DMS114 treated with DMSO at 0.1 percent for 48 hours (cell line): ENCODE measurements at regions not wholly inside any gene's neighbourhood (a gene's known extent, or its start where the extent isn't known, plus 50 kb on each side); places are given as distances from the start of the nearest gene placed in this dataset.
"Not testable (repeated sequence)": the region's sequence is repeated elsewhere in the genome, so short reads cannot be mapped to it uniquely, and the experiment has no call there.

Experiments
- DNase-seq: peaks from one replicate; lab custom pipeline; 2025; ENCODE audit not compliant: unreplicated experiment; lab: John Stamatoyannopoulos, UW

DNA sequence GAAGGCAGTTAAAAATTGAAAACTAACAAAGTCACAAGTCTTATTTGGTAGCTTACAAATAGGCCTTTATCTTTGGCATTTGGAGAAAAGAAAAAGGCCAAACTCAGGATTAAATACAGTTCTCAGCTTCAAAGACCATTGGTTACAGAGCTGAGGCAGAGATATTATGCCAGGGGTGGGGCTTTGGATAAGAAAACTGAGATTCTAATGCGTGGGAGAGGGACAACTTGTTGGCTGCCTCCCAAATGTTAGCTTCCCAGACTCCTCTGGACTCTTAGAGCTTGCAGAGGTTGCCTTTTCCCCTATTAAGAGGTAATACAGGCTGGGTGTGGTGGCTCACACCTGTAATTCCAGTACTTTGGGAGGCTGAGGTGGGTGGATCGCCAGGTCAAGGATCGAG lies 231.8 kb downstream of the SQOR start:
- DNase-seq, result no peak

DNA sequence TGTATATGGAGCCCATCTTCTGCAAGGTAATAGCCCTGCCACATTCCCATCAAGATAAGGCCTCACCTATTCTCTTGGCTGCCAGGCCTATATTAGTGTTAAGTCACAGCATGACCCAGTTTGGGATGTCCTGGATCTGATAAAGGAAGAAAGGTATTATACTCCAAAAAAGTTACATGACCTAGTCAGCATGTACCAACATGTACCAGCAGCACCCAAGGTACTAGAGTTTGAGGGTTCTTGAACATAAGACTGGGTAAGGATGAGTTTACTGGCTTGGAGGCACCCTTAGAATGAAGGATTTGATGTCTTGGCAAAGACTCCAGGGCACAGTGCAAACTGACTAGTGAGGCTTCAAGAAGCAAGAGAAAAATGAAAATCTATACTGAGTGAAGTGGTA lies 232.5 kb downstream of the SQOR start:
- no peak for DNase-seq

DNA sequence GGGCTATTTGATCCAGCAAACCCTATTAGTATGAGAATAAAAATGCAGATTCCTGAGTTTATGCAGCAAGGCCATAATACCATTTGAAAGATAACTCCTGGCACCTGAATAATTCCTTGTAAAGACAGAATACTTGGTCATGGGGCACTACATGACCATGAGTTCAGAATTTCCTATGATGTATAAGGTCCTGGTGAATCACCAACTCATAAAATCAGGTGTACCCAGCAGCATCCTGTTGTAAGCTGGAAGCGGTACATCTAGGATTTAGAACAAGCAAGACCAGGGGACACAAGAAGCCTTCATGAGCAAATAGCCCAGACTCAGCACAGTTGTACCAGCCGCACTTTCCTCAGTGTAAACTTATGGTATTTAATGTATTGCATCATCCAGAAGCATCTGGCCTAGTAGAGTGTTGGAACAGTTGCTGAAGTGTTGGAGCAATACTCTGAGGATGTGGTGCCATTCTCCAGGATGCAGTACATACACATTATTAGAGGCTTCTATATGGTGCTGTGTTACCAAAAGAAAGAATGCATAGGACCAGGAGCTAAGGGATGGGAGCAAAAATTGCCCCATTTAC lies 233.4 kb downstream of the SQOR start:
- DNase-seq, result no peak

- DNase-seq, result no peak
Observed at GRCh38 chr15:45869034-45869668, 234.3 kb downstream of the SQOR start.

GRCh38 chr15:45871121-45871855 lies 236.5 kb downstream of the SQOR start:
- DNase-seq, result no peak

GRCh38 chr15:45873781-45874180 lies 239.0 kb downstream of the SQOR start:
- no peak for DNase-seq

- not testable (repeated sequence) for DNase-seq
Observed at GRCh38 chr15:45874566-45874965, 239.7 kb downstream of the SQOR start.

- no peak for DNase-seq
Observed at GRCh38 chr15:45884289-45884688, 249.5 kb downstream of the SQOR start.

DNA sequence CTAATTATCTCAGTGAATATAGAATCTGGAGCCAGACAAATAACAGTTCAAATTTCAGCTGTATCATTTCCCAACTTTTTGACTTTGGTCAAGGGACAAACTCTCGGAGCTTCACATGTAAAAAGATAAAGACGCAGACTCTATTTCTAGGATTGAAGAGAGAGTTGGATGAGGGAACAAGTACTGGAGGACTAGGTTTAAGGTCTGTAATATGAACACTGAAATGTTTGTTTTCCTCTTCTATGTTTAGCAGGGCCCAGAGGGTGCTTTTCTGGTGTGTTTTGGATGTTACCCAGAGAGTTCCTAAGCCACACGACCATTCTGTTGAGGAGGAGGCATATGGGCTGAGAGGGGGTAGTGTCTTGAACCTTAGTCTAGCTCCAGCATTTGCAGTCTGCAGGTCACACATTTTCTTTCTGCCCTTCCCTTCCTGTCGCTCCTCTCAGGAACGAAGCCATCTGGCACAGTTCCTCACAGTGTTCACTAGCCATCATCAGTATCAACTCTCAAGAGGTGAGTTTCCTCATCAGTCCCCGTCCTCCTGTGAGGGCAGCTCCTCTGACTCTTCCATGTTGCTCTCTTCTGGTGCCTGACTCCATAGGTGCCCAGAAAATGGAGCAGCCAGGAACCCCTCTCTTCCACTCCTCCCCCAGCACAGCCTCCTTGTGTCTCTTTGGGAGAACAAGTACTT lies 250.1 kb downstream of the SQOR start:
- DNase-seq, result no peak

DNA sequence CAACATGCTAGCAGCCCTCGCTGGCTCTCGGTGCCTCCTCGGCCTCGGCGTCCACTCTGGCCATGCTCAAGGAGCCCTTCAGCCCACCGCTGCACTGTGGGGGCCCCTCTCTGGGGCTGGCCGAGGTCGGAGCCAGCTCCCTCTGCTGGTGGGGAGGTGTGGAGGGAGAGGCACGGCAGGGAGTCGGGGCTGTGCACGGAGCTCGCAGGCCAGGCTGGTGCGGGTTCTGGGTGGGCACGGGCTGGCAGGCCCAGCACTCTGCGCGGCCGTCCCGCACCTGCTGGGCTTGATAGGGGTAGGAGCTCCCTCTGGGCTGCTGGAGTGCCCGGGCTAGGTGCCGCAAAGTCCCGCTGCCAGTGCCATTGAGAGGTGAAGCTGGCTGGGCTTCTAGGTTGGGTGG lies 251.0 kb downstream of the SQOR start:
- DNase-seq, result no peak

DNA sequence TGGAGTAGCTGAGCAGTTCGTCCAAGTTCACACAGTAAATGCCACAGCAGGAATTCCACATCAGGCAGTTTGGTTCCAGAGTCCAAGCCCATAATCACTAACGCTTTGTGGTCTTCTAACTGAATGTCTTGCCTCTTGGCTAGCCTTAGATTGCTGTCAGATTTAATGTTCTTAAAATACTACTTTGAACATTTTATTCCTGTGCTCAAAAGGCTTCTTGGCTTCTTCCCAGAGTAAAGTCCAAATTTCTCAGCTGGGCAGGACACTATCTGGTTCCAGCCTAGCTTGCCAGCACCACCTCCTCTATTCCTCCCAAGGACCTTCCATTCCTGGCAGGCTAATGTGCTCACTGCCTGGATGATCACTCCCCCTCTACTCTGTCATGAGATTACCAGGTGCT lies 256.9 kb downstream of the SQOR start:
- no peak for DNase-seq

DNA sequence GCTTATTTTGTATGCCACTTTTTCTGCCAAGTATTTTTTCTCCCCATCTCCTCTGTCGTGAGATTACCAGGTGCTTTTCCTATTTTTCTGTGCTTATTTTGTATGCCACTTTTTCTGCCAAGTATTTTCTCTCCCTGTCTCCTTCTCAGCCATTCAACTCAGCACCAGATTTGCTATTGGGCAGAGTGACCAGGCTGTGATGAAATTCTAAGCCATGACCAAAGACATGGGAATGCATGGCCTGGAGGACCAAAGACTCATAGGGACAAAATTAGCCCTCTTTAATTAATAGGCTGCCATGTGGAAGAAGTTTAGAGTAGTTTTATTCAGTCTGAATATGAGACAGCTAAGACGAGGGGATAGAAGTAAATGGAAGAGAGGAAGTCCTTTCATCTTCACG lies 257.4 kb downstream of the SQOR start:
- no peak for DNase-seq

- DNase-seq, result no peak
Observed at GRCh38 chr15:45903283-45903682, 268.5 kb downstream of the SQOR start.

DNA sequence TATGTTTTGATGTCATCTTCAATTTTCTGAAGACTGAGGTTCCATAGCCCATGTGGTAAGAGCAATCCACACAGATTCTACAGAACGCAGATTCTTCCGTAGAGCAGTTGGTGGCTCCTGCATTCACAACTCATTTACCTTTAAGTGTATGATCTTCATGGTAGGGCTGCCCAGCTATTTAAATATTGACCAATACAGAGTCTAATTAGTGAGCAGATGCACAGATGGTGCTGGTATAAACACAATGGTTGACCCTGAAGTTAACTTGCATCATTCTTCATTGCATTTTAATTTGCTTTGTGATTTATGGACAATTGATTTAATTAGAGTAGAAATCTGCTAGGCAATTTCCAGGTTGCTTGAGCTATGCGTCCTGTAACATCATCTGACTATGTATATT lies 269.2 kb downstream of the SQOR start:
- DNase-seq, result no peak

GRCh38 chr15:45906230-45906629 lies 271.4 kb downstream of the SQOR start:
- no peak for DNase-seq

DNA sequence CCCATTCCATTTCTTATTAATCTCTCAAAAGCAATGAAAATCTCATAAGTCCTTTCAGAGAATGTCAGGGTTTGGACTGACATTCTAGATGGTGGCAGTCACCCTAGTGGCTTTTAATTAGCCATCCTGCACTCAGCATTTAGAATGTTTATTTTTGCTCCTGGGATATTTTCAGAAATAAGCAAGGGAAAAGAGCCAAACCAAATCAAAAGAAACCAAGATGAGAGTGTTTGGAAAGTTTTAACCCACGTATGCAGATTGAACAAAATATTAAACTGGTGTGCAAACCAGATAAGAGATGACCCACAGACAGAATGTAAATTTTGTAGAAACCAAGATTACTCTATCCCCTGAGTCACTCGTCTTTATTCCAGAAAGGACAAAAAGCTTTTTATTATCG lies 275.8 kb downstream of the SQOR start:
- no peak for DNase-seq

GRCh38 chr15:45913451-45913850 lies 278.6 kb downstream of the SQOR start:
- DNase-seq, result no peak

- no peak for DNase-seq
Observed at GRCh38 chr15:45914425-45914824, 279.6 kb downstream of the SQOR start.

GRCh38 chr15:45918839-45919238 lies 284.0 kb downstream of the SQOR start:
- DNase-seq, result no peak

- DNase-seq, result no peak
Observed at GRCh38 chr15:45919806-45920205, 285.0 kb downstream of the SQOR start.

DNA sequence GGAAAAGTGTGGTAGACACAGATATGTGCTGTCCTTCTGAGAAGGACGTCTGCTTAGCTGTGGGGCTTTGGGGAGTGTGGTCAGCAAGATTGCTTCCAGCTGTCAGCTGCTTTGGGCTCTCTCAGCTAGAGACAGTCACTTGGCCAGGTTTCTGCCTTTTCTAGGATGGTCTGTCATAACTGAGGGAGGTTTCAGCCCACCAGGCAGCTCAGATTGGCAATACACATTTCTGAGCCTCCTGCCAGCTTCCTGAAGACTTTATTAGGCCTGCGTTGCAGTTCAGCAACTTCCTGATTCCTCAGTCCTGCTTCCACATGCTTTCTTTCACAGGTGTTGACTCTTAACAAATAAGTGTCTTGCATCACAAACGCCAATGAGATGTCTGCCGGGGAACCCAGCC lies 286.5 kb downstream of the SQOR start:
- no peak for DNase-seq

DNA sequence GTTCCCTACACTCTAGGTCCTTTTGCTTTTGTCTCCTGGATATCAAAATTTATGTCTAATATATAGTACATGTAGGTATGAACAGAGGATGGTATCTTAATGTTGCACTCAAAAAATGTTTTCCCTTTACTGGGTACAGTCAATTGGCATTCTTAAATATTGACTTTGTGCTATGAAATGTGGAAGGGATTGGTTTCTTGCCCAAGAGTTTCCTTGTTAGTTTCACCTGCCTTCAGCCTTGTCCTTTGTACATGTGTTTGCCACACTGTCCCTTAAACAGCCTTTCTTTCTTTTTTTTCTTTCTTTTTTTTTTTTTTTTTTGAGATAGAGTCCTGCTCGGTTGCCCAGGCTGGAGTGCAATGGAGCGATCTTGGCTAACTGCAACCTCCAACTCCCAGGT lies 287.1 kb downstream of the SQOR start:
- no peak for DNase-seq
